ENCODE measurements at regions not wholly inside any gene's neighbourhood (a gene's known extent, or its start where the extent isn't known, plus 50 kb on each side); places are given as distances from the start of the nearest gene placed in this dataset.
"Not testable (repeated sequence)": the region's sequence is repeated elsewhere in the genome, so short reads cannot be mapped to it uniquely, and the experiment has no call there.

- no peak for DNase-seq (ENCODE audit: low spot score)
Observed at GRCh38 chr20:40080041-40080652, 608.9 kb downstream of the MAFB start.

GRCh38 chr20:40073535-40074111 lies 615.4 kb downstream of the MAFB start:
- DNase-seq (ENCODE audit: low spot score), result no peak

- DNase-seq (ENCODE audit: low spot score), result no peak
Observed at GRCh38 chr20:40072907-40073306, 616.1 kb downstream of the MAFB start.

DNA sequence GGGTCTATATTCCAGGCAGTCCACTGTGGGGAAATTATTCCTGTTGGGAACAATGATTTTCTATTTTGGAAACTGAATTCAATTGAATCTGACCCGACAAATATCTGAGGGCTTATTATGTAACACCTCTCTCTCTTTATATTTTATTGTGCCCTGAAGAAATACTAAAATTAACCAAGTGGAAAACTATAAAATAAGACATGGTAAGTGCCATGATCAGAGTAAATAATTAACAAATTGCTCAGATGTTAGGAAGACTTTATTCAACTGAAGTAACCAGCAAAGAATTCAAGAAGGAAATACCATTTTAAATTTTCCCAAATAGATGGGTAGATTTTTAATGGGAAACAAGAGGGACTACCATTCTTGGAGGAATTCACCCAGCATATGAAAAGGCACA lies 632.9 kb downstream of the MAFB start:
- no peak for DNase-seq (ENCODE audit: low spot score)

DNA sequence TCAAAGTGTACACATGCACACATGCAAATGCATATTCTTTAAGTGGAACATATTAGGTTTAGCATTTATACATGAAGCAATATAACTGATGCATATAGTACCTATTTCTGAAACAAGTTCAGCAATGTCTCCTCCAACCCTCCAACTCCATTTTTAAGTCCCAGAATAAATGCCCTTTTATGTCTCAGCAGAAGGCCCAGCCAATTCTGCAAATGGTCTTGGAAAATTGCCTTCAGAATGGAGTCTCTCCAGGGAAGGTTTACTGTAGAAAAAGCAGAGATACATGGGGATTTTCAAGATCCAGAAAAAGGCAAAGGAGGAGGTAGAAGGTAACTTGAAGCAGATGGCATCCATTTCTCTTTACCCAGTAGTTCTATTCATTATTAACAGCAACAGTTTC lies 633.3 kb downstream of the MAFB start:
- no peak for DNase-seq (ENCODE audit: low spot score)

DNA sequence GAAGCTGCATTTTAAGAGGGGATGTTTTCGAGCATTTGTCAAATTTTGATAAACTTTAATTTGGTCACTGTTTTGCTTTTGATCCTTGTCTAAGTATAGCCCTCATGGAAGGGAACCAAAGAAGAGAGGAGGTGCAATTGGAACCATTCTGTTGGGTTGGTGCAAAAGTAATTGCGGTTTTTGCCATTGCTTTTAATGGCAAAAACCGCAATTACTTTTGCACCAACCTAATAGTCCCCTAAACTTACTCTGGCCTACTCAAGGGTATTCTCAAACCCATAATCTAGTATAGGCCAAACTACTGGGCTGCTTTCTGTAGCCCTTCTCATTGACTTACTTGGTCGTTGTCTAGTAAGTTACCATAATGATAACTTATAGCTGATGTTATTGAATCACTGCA lies 634.7 kb downstream of the MAFB start:
- DNase-seq (ENCODE audit: low spot score), result no peak

DNA sequence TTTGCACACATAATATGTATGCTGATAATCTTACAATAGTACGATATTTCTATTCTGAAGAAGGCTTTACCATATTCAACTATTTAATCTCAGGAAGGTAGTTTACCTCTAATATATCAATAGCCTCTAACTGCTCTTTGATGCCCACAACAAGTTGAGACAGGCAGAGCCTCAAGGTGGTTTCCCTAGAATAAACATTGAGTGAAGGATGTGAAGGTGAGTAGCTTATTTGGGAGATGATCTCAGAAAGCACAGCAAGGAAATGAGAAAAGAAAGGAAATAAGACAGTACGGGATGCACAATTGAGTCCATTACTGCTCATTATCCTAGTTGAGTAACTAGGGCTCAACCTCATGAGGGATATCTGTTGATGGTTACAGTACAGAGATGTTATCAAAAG lies 638.4 kb downstream of the MAFB start:
- no peak for DNase-seq (ENCODE audit: low spot score)

- no peak for DNase-seq (ENCODE audit: low spot score)
Observed at GRCh38 chr20:40049854-40050253, 639.2 kb downstream of the MAFB start.

GRCh38 chr20:40046703-40047102 lies 642.3 kb downstream of the MAFB start:
- DNase-seq (ENCODE audit: low spot score), result no peak

GRCh38 chr20:40037511-40037910 lies 651.5 kb downstream of the MAFB start:
- DNase-seq (ENCODE audit: low spot score), result no peak

DNA sequence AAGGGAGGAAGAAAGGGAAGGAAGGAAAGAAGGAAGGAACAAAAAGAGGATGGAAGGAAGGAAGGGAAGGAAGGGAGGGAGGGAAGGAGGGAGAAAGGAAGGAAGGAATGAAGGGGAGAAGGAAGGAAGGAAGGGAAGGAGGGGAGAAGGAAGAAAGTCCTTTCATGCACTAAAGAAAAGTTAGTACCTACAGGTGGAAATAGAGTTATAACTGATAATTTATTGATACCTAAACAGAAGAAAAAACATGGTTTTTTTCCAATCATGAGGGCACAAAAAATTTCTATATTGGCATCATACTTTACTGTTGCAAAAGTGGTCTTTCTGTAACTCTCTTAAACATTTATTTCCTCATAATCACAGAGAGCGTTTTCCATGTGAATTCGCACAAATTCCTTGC lies 659.4 kb downstream of the MAFB start:
- no peak for DNase-seq (ENCODE audit: low spot score)

GRCh38 chr20:40019510-40019909 lies 669.5 kb downstream of the MAFB start:
- DNase-seq (ENCODE audit: low spot score), result no peak

DNA sequence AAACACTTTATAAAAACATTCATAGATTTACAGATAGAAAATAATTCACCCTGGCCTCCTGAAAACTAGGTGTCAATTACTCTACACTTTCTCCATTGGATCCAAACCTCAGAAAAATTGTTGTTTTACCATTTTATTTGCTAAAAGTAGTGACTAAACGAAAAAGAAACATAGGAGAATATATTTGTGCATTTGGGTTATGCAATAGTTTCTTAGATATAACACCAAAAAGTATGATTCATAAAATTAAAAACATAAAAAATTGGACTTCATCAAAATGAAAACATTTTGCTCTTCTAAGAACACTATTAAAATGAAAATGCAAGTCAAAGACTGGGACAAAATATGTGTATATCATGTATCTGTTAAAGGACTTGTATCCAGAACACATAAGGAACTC lies 671.3 kb downstream of the MAFB start:
- DNase-seq (ENCODE audit: low spot score), result no peak

GRCh38 chr20:40016890-40017289 lies 672.1 kb downstream of the MAFB start:
- no peak for DNase-seq (ENCODE audit: low spot score)

DNA sequence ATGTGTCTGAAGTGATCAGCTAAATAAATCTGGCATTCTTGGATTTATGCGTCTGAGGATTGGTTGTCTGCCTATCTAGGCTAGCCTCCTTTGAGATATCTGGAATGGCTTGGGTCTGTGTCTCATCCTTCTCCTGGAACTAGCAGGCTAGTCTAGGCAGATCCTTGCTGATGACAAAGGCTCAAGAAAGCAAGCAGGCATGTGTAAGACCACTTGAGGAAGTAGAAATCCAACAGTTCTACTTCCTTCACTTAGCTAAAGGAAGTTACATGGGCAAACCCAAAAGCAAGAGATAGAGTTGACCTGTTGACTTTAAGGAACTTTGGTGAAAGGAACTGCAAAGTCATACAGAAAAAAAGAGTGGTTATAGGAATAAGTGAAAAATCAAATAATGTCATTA lies 672.6 kb downstream of the MAFB start:
- no peak for DNase-seq (ENCODE audit: low spot score)

DNA sequence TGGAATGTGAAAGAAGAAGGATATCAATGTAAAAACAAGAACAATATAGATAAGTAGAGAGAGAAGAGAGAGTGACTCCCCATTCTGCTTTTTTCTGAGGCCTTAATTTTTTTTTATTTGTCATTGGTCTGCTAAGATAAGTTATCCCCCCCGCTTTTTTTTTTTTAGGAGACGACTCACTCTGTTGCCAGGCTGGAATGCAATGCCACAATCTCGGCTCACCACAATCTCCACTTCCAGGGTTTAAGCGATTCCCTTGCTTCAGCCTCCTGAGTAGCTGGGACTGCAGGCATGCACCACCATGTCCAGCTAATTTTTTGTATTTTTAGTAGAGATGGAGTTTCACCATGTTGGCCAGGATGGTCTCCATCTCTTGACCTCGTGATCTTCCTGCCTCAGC lies 677.0 kb downstream of the MAFB start:
- not testable (repeated sequence) for DNase-seq (ENCODE audit: low spot score)

DNA sequence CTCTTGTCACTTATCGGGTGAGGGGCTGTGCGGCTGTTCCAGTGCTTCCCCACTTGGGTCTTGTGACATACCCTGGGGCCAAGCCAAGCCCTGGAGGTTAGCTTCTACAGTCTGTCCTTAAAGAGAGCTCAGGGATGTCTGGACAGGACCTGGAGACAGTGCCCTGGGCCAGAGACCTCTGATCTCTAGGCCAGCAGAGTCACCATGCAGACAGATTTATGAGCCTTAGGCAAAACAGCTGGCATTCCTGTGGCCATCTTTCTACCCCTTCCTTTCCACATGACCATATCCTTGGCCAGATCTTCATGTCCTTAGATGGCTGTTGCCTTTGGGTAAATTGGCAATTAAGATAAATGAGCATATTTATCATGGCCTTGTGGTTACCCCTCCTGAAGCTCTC lies 678.6 kb downstream of the MAFB start:
- no peak for DNase-seq (ENCODE audit: low spot score)

DNA sequence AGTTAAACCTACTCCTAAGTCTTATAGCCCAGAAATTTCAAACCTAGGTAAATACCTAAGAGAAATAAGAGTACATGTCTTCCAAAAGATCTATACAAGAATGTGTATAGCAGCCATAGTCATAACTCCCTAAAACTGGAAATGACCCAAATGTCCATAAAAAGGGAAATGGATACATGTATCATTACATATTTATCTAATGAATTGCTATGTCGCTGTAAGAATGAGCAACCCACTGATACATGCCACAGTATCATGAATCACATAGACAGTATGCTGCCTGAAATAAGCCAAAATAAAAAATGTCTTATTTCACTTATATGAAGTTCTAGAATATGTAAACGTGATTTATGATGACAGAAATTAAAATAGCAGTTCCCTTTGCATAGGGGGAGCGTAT lies 679.5 kb downstream of the MAFB start:
- DNase-seq (ENCODE audit: low spot score), result no peak

DNA sequence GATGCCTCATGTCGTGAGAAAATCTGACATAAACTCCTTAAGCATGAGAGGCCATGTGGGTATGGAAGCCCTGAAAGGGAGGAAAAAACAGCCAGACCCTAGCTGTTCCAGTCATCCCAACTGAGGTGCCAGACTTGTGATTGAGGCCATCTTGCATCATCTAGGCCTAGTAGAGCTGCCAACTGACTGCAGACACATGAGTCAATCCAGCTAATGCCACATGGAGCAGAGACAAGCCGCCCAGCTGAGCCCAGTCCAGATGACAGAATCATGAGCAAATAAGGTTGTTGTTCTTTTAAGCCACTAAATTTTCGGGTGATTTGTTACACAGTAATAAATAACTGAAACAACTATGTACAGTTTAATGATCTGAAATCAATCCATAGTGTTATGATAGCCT lies 680.9 kb downstream of the MAFB start:
- no peak for DNase-seq (ENCODE audit: low spot score)

- DNase-seq (ENCODE audit: low spot score), result no peak
Observed at GRCh38 chr20:40006168-40006860, 682.7 kb downstream of the MAFB start.

DNA sequence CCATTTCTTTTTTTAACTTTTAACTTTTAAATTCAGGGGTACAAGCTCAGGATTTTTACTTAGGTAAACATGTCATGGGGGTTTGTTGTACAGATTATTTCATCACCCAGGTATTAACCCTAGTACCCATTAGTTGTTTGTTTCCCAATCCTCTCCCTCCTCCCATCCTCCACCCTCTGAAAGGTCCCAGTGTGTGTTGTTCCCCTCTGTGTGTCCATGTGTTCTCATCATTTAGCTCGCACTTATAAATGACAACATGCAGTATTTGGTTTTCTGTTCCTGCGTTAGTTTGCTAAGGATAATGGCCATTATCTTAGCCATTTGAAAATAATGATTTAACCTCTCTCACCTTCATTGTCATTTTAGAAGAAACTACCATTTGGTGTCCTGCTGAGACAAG lies 684.9 kb downstream of the MAFB start:
- DNase-seq (ENCODE audit: low spot score), result not testable (repeated sequence)

- no peak for DNase-seq (ENCODE audit: low spot score)
Observed at GRCh38 chr20:39993742-39994141, 695.3 kb downstream of the MAFB start.

DNA sequence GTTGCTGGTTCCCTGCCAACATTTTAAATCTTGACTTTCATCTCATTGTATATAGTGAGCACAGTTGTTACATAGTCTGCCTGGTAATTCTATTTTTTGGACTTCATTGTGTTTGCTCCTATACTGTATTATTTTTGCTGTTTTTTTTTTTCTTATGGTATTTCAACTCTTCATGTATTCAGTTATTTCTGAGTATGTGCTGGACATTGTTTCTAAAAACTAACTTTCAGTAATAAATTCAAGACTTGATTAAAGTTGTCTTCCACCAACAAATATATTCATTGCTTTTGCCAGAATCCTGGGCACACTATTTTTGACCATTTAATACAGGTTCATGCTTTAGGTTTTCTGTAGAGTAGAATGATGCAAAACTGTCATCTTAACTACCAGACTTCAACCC lies 698.3 kb downstream of the MAFB start:
- DNase-seq (ENCODE audit: low spot score), result no peak
